IPS DF 6.9 (cell line): ENCODE measurements at regions not wholly inside any gene's neighbourhood (a gene's known extent, or its start where the extent isn't known, plus 50 kb on each side); places are given as distances from the start of the nearest gene placed in this dataset.

Experiments
- DNase-seq: peaks from one replicate; pipeline ENCODE4 v3.0.0-alpha.2; 2013; ENCODE audit warnings: low read depth, low spot score
- H3K27ac ChIP-seq: one replicate; pipeline ENCODE4 v1.5.1; 2013; ENCODE audit warnings: low read length, control low read depth
- H3K27me3 ChIP-seq: 2 replicates; pipeline ENCODE4 v1.6.1; 2013; ENCODE audit warnings: mild to moderate bottlenecking, low read length; ENCODE audit not compliant: control insufficient read depth, insufficient read depth
- H3K36me3 ChIP-seq: 2 replicates; pipeline ENCODE4 v1.6.1; 2013; ENCODE audit warnings: low read length; ENCODE audit not compliant: control insufficient read depth, insufficient read depth
- H3K4me1 ChIP-seq: 2 replicates; pipeline ENCODE4 v1.6.1; 2013; ENCODE audit warnings: low read length; ENCODE audit not compliant: control insufficient read depth, insufficient read depth
- H3K4me3 ChIP-seq: 2 replicates; pipeline ENCODE4 v1.5.1; 2013; ENCODE audit warnings: mild to moderate bottlenecking, low read length
- H3K9me3 ChIP-seq: 2 replicates; pipeline ENCODE4 v1.6.1; 2013; ENCODE audit warnings: low read length, inconsistent platforms; ENCODE audit not compliant: control insufficient read depth, insufficient read depth
- WGBS: extraction: QIAGEN DNeasy Blood & Tissue Kit; methylation state at CpG from one replicate; pipeline ENCODE4 v1.1.7; 2013; ENCODE audit warnings: mixed read lengths, missing lambda C conversion rate; ENCODE audit not compliant: insufficient read length, insufficient coverage; 5-methylcytosine and 5-hydroxymethylcytosine counted together

DNA sequence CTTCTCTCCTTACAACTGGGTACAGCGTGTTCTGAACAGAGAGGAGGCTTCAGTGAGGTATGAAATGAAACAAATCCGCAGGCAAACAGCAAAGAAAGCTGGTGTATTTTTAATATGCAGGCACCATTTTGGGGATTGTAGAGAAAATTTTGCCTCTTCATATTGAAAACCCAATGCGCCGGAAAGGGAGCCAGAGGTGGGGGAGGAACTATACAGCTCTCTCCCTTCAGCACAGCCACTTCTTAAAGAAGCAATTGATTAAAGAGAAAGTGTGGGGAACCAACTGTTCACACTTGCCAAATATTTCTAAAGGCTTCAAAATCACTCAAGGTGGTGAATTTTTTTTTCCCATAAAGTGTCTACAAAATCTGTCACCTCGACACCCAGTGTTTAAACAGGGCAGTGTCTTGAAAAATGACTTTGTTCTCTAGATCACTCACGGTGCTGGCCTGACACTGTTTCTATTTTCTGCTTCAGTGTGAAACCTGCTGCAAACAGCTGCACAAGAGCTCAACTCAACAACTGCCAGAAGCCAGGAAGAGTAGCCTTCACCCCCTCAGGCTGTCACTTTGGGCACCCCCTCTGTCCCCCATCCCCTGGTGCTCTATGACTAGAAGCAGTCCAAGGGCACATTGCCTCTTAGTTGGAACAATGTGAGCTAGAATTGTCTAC, 123.8 kb upstream of the CTTNBP2NL start:
- no peaks in the 10 kb centered on the region for H3K27me3 ChIP-seq
- H3K27ac ChIP-seq: no peak overlapping the region
- no CpG with 5 or more reads among the region's 6 CpGs for WGBS
- H3K4me1 ChIP-seq: no peaks in the 10 kb centered on the region
- no peaks in the 10 kb centered on the region for H3K9me3 ChIP-seq
- H3K36me3 ChIP-seq: no peaks in the 10 kb centered on the region
- H3K4me3 ChIP-seq: no peak overlapping the region
- DNase-seq: no peak

DNA sequence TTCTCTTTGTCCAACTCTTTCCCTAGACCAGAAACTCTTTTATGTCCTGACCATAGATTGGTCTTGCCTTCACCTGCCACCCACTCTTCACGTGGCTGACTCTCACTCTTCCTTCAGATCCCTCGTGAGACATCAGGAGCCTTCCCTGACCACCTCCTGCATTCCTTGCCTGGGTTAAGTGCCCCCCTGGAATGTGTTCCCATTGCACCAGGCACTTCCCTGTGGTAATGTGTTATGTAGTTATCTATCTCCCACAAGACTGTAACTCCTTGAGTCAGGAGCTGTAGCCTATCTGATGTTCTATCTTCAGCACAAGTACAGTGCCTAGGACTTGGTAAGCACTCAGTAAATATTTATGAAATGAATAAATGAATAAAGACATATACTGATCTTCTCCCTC, 111.2 kb upstream of the CTTNBP2NL start:
- no CpG with 5 or more reads among the region's 2 CpGs for WGBS
- no peaks in the 10 kb centered on the region for H3K36me3 ChIP-seq
- no peaks in the 10 kb centered on the region for H3K27me3 ChIP-seq
- no peaks in the 10 kb centered on the region for H3K4me1 ChIP-seq
- H3K4me3 ChIP-seq: no peak overlapping the region
- DNase-seq: no peak
- no peak overlapping the region for H3K27ac ChIP-seq
- H3K9me3 ChIP-seq: no peaks in the 10 kb centered on the region

DNA sequence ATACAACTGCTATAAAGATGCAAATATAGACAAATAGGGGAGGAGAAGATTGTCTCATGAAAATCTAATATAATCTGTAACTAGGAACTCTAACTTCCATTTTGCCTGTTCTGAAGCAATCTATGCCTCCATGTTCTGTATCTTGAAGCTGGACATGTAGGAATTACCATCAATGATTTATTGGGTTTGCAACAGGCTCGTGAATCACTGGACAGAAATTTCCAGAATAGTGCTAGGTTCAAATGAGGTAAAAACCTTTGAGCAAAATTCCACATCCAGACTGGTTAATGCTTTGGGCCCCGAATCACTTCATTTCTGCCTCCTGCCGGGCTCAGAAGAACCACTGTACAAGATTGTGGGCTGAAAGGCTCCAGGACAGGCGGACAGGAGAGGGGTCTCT, 110.7 kb upstream of the CTTNBP2NL start:
- H3K27me3 ChIP-seq: no peaks in the 10 kb centered on the region
- no peaks in the 10 kb centered on the region for H3K9me3 ChIP-seq
- no peak overlapping the region for H3K27ac ChIP-seq
- H3K4me3 ChIP-seq: no peak overlapping the region
- no peaks in the 10 kb centered on the region for H3K4me1 ChIP-seq
- no peaks in the 10 kb centered on the region for H3K36me3 ChIP-seq
- DNase-seq: no peak
- WGBS: no CpG with 5 or more reads among the region's 4 CpGs

DNA sequence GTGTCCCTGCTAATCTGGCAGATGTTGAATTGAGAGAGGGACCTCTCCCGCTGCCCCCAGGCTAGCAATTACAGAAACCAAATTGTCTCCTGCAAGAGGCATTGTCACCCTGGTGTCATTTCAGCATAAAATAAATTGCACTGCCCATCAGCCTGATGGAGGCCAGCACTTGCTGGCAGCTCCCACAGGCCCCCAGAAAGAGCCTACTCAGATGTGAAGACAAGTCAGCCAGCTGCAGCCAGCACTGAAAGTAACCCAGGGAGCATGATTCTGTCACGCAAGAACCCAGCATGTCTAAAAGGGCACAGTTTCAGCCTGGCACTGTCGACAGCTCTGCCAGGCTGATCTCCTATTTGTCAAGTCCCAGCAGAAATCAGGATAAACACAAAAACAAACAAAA, 110.3 kb upstream of the CTTNBP2NL start:
- H3K27ac ChIP-seq: no peak overlapping the region
- H3K4me1 ChIP-seq: no peaks in the 10 kb centered on the region
- WGBS: no CpG with 5 or more reads among the region's 3 CpGs
- no peaks in the 10 kb centered on the region for H3K27me3 ChIP-seq
- H3K36me3 ChIP-seq: no peaks in the 10 kb centered on the region
- H3K4me3 ChIP-seq: no peak overlapping the region
- no peak for DNase-seq
- no peaks in the 10 kb centered on the region for H3K9me3 ChIP-seq

DNA sequence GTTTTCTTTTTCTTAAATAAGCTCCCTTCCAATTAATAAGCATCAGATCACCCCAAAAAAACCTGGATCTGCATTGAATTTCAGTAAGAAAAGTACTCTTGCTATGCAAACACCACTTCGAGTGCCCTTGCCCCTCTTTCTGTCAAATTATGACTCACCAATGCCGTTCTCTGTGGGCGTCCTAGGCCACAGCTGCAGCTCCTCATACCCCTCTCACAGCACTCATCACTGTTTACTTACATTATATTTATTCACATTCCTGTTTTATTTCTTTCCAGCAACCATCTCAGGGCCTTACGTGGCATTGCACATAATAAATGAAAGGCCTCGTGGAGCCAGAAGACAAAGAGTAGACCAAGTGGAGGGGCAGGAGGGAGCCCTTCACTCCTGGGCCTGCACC, 99.1 kb upstream of the CTTNBP2NL start:
- no peak for DNase-seq

DNA sequence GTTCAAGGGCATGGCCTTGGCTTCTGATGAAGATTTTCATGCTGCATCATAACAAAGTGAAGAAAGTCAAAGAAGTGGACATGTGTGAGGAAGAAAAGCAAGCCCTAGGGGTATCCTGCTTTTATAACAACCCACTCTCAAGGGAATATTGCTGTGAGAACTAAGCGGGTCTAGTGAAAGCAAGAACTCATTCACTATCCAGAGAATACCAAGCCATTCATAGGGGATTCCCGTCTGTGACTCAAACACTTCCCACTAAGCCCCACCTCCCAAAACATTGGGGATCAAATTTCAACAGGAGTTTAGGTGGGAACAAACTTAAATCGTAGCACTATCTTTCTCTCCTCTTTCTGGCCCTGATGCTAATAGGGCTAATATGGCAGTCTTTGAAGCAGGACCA, 98.5 kb upstream of the CTTNBP2NL start:
- no CpG with 5 or more reads among the region's 3 CpGs for WGBS
- H3K36me3 ChIP-seq: no peaks in the 10 kb centered on the region

More for the DNA sequence above, 99.1 kb upstream of the CTTNBP2NL start:
- Histone ChIP-seq H3K9me3 (no peaks in the 10 kb centered on the region), H3K36me3 (no peaks in the 10 kb centered on the region), H3K27me3 (no peaks in the 10 kb centered on the region; the same call in 1 of the 2 replicates), H3K4me3 (no peak overlapping the region), H3K4me1 (no peaks in the 10 kb centered on the region), H3K27ac (no peak overlapping the region)
- WGBS: no CpG with 5 or more reads among the region's 5 CpGs

DNA sequence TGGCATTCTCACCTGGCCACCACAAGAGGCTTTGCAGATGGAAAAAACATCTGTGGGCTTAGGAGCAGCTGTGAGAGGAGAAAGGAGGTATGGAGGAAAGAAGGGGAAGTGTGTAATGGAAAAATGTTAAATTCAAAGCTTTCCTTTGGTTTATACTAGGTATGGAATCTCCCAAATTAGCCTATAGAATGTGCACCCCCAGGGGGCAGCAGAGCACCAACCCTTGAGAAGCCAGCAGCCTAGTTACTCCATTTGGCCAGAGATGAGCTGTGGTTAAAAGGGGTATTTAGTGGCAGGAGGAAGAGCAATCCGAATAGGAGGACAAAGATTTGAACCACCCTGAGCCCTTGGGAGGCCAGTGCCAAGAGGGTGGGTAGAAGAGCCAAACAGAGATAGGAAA, 97.5 kb upstream of the CTTNBP2NL start:
- Histone ChIP-seq H3K4me3 (no peak overlapping the region), H3K27me3 (no peaks in the 10 kb centered on the region; the same call in 1 of the 2 replicates), H3K9me3 (no peaks in the 10 kb centered on the region), H3K4me1 (no peaks in the 10 kb centered on the region), H3K36me3 (no peaks in the 10 kb centered on the region), H3K27ac (no peak overlapping the region)
- no CpG with 5 or more reads among the region's 1 CpG for WGBS
- DNase-seq: peak; percentile 52

More for the DNA sequence above, 98.5 kb upstream of the CTTNBP2NL start:
- no peak for DNase-seq
- no peaks in the 10 kb centered on the region; the same call in 1 of the 2 replicates for H3K27me3 ChIP-seq
- no peaks in the 10 kb centered on the region for H3K9me3 ChIP-seq
- no peaks in the 10 kb centered on the region for H3K4me1 ChIP-seq
- no peak overlapping the region for H3K4me3 ChIP-seq
- H3K27ac ChIP-seq: no peak overlapping the region

DNA sequence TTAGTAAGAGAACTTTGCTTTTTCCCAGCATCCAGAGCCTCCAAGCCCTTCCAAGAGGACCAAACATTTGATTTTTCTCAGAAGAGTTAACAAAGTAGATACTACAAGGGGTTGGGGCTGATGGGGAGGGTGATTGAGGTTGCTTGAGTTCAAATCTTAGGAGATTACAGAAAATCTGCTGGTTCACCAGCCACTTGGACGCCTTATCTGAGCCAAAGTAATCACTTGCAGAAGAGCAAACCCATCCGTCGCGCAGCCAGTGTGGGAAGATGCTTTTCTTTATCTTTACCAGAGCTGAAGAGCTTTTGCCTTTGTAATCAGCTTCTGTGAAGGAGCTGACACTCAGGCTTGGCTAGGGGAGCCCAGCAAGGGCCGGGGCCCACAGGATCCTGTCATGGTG, 91.9 kb upstream of the CTTNBP2NL start:
- no peaks in the 10 kb centered on the region for H3K9me3 ChIP-seq
- H3K4me1 ChIP-seq: 0 out of 2 replicates have a peak, but pooled peaks cover 2% of the 10 kb centered on the region
- H3K36me3 ChIP-seq: no peaks in the 10 kb centered on the region
- no peak overlapping the region for H3K27ac ChIP-seq
- H3K27me3 ChIP-seq: no peaks in the 10 kb centered on the region; the same call in 1 of the 2 replicates
- no peak overlapping the region for H3K4me3 ChIP-seq
- DNase-seq: no peak
- WGBS: no CpG with 5 or more reads among the region's 5 CpGs

DNA sequence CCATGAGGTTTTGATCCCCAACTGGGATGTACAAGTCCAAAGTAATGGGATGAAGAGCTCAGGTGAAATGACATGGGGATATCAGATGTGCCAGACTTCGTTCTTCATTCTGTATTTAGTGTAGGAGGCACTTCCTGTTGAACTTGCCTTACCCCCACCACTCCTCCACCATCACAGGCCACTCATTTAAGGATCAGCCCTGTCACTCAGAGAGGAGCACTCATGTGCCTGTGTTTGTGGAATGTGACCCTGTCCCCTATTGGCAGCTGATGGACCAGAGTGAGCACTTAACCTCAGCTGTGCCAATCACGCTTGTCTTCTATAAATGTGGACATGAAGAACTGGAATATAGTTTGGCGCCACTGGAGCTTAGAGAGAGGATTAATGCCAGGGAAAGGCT, 91.4 kb upstream of the CTTNBP2NL start:
- Histone ChIP-seq H3K9me3 (no peaks in the 10 kb centered on the region), H3K27me3 (no peaks in the 10 kb centered on the region; the same call in 1 of the 2 replicates), H3K27ac (no peak overlapping the region), H3K36me3 (no peaks in the 10 kb centered on the region), H3K4me1 (0 out of 2 replicates have a peak, but pooled peaks cover 2% of the 10 kb centered on the region), H3K4me3 (no peak overlapping the region)
- no peak for DNase-seq
- WGBS: no CpG with 5 or more reads among the region's 3 CpGs

DNA sequence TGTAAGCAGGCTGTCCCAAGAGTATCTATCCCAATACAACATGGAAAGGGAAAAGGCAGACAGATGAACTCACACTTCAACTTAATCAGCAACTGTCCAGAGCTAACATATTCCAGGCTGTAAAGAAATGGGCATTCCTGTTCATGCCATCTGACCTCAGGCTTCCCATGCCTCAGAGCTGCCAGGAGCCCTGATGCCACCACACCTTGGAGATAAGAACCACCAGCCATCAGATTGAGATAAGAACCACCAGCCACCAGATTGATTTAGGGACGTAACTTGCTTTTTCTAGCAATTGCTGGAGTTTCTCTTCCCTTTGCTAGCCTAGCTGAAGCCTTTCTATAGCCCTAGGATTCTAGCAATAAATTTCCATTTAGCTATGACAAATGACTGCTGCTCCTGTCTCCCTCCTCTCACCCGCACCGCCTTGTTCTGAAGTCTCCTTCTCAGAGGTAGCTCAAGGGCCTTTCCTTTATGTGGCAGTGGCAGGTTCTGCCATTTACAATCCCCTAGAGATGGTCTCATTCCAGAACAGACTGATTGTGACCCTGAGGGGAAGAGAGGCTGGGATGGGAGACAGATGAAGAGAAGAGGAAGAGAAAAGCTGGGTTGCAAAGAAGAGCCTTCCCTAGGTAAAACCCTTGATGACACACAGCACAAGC, 88.0 kb upstream of the CTTNBP2NL start:
- WGBS: no CpG with 5 or more reads among the region's 3 CpGs

More for the DNA sequence above, 88.0 kb upstream of the CTTNBP2NL start:
- H3K36me3 ChIP-seq: no peaks in the 10 kb centered on the region
- H3K4me3 ChIP-seq: no peak overlapping the region
- H3K27ac ChIP-seq: no peak overlapping the region
- no peaks in the 10 kb centered on the region for H3K27me3 ChIP-seq
- DNase-seq: no peak
- H3K9me3 ChIP-seq: no peaks in the 10 kb centered on the region
- 0 out of 2 replicates have a peak, but pooled peaks cover 2% of the 10 kb centered on the region for H3K4me1 ChIP-seq
